HG03025 (cell line): ENCODE measurements at regions not wholly inside any gene's neighbourhood (a gene's known extent, or its start where the extent isn't known, plus 50 kb on each side); places are given as distances from the start of the nearest gene placed in this dataset.

Experiments
- ATAC-seq: cut with Tn5 transposase; IDR thresholded peaks from one replicate; pipeline ENCODE4 v1.9.1; 2021; ENCODE audit warnings: mild to moderate bottlenecking, moderate library complexity; ENCODE audit not compliant: unreplicated experiment, low FRiP score

- ATAC-seq: no peak
Observed at GRCh38 chr10:121404611-121405010, 193.6 kb downstream of the FGFR2 start.

DNA sequence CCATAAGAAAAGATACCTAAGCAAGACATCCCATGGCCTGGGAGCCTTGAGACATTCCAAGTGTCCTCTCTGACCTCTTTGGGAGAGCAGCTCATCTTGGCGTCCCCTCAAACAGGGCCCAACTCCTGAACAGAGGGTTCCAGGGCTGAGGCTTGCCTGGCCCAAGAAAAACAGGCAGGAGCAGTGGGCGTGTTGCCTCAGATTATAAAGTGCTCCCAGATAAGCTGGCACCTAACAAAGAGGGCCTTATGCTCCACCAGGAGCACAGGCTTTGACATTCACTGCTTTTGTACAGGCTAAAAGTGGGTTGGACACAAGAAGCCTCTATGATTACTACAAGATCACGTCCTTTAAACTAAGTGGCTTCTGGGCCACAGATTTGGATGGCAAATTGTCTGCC is 193.1 kb downstream of the FGFR2 start:
- no peak for ATAC-seq

GRCh38 chr10:121405549-121405948 is 192.7 kb downstream of the FGFR2 start:
- no peak for ATAC-seq

DNA sequence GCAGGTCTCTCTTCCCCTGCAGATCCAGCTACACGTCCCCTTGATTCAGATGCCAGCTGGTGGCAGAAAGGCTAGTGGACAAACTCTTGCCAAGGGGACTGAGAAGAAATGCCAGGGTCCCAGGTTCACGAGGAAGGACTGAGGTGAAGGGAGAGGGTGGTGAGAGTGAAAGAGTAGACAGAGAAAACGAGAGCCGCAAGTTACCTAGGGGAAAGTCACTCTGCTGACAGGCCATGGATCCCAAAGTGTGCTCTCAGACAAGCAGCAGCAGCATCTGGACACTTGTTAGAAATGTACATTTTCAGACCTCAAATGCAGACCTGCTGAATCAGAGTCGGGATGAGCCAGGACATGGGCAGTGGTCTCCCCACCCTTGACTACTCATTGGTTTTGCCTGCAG is 192.3 kb downstream of the FGFR2 start:
- no peak for ATAC-seq

DNA sequence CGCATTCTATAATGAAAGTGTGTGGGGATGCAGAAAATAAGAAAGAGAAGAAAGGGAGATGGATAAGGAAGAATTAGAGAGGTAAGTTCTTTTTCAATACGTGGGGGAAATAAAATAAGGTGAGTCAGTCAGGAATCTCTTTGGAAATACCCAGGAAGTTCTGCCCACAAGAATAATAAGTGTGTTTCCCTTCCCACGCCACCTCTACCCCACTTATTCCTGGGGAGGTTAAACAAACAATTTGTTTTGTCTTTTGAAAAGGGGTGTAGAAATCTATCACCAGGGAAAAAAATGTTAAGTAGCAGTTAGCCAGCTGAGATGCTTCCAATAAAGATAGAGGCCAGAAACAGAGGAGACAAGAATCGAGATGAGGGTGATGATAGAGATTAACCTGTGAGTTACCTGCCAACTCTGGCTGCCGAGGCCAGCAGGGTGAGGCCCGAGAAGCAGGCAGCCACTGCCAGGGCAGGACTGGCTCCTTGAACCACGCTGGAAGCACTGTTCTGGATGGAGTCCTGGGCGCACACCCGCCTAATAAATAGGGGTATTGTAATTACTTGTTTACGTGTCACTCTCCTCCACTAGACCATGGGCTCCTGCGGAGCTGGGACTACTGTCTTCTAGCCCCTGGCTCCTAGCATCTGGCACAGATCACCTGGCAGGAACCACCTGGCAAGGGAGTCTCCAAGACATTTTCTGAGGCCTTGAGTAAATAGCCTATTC is 191.3 kb downstream of the FGFR2 start:
- ATAC-seq: no peak

- ATAC-seq: no peak
Observed at GRCh38 chr10:121409466-121410104, 188.7 kb downstream of the FGFR2 start.

- no peak for ATAC-seq
Observed at GRCh38 chr10:121411004-121411403, 187.2 kb downstream of the FGFR2 start.

DNA sequence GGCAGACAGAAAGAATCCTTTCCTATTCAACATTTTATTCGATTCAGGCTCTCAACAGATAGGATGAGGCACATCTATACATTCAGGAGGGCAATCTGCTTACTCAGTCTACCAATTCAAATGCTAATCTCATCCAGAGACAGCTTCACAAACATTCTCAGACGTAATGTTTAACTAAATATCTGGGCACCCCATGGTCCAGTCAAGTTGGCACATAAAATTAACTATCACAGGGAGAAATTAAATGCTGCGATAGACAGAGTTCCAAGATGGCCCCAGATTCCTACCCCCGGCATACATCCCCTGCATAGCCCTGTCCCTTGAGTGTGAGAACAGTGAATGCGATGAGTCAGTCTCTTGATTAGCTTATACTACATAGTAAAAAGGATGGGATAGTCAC is 184.3 kb downstream of the FGFR2 start:
- no peak for ATAC-seq

DNA sequence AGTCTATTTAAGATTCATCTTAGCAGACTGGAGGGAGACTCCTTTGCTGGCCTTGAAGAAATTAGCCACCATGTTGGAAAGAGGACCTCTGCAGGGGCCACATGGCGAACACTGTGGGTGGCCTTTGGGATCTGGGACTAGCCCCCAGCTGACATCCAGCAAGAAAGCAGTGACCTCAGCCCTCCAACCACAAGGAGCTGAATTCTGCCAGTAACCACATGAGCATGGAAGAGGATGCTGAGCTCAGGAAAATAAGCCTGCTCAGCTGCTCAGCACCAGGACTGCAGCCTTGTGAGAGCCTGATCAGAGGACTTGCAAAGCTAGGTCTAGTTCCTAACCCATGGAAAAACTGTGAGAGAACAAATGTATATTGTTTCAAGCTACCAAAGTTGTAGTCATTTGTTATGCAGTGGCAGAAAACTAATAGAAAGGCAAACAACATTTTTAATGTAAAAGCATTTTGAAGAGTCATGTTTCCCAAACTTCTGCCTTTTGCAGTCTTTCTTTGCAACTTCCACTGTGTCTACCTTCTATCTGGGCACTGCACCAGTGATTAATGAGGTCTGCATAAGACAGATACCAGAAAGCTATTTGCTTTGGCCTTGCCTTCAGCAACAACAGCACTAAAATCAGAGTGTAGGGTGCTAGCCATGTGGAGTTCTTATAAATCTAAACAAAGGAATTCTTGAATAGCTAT is 183.7 kb downstream of the FGFR2 start:
- no peak for ATAC-seq

GRCh38 chr10:121415063-121415399 is 183.2 kb downstream of the FGFR2 start:
- ATAC-seq: no peak

DNA sequence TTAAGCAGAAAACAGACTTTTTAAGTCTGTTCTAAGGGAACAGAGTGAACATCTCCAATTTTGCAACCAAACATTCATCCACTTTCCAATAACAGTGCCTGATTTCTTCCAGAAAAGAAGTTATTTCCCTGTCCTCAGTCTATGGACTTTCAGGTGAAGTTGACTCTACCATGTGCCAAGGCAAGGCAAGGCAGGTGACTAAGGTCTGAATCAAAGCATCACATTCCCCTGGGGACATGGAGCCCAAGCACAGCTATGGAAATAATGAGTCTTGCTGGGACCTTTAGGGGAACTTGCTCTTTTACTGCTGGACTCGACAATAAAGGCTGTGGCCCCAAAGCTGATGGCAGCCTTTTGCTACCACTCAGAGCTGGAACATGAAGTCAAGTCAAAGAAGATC is 182.2 kb downstream of the FGFR2 start:
- ATAC-seq: no peak

DNA sequence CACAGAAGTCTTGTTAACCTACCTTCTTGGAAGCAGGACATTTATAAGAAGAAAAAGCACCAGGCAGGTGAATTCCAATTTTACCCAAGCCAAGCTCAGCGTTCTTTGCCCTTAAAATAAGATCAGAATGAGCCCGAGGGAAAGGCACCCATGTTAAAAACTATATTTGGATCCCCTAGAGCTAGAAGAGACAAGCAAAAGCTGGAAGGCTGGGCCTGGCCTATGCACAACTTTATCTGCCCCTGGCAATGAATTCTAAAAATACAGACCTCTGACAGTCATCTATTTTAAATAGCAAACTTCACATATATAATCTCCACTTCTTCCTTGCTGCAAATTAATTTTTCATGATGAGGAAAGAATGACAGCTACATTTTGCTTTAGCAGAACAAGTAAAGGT is 180.9 kb downstream of the FGFR2 start:
- ATAC-seq: no peak

- ATAC-seq: no peak
Observed at GRCh38 chr10:121418126-121418777, 180.0 kb downstream of the FGFR2 start.

- ATAC-seq: no peak
Observed at GRCh38 chr10:121420006-121420405, 178.2 kb downstream of the FGFR2 start.

- no peak for ATAC-seq
Observed at GRCh38 chr10:121422096-121422495, 176.1 kb downstream of the FGFR2 start.

DNA sequence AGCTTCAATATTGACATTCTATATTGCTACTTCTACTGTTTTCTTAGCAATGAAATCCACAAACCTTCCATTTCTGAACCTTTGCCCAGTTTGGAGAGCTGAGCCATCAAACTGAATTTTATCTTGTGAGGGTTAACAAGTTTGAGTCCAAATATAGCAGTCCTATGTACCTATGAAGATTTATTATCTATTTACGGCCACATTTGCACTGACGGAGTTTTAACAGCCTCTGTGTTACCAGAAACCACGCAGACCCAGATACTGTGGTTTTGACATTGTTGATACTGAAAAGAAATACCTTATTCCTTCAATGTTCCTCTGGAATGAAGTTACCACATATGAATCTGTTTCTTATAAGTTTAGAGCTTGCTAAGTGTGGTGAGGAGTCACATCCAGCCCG is 172.6 kb downstream of the FGFR2 start:
- ATAC-seq: no peak

DNA sequence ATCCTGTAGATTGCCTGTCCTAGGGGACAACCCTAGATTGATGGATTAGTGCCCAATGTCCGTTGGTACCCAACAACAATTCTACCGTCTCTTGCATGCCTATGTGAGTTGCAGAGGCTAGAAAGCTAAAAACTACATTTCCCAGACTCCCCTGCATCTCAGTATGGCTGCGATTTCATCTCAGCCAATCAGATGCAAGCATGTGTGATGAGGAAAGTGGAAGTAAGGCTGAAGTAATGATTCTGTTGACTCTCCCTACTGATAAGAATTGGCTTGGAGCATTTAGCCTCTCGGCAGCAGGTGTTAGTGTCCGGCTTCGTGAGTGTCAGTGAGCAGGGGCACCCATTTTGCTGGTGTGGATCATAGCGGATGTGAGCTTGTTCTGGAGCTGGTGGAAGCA is 171.9 kb downstream of the FGFR2 start:
- no peak for ATAC-seq
